ENCODE measurements at regions not wholly inside any gene's neighbourhood (a gene's known extent, or its start where the extent isn't known, plus 50 kb on each side); places are given as distances from the start of the nearest gene placed in this dataset.

DNA sequence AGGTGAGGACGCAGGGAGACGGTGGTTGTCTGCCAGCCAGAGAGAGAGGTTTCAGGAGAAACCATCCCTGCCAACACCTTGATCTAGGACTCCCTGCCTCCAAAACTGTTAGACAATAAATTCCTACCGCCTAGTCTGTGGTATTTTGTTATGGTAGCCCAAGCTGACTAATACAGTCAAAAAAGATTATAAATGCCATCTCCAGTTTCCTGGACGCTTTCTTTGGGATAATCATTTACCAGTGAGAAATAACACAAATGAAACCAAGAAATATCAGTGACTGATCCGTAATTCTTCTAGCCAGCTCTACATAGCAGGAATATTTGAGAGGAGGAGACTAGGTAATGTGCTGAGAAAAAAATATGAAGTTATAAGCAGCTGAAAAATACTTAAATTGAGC lies 707.8 kb upstream of the LMCD1 start:
- DNase-seq (ENCODE audit: extremely low read depth in 1 of 11, low read depth in 9 of 11, low spot score in 4 of 11): no peak

DNA sequence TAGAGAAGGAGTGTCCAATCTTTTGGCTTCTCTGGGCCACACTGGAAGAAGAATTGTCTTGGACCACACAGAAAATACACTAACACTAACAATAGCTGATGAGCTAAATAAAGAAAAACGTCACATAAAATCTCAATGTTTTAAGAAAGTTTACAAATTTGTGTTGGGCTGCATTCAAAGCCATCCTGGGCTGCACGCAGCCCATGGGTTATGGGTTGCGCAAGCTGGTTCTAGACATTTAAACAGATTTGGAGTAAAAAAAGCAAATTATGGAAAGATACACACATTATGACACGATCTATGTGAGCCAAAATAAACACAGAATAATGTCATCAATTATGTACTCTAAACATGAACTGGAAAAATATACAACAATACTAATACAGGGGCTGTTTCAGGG lies 703.3 kb upstream of the LMCD1 start:
- peak in 1 of 11 donors; percentile 3 for DNase-seq (ENCODE audit: extremely low read depth in 1 of 11, low read depth in 9 of 11, low spot score in 4 of 11)

DNA sequence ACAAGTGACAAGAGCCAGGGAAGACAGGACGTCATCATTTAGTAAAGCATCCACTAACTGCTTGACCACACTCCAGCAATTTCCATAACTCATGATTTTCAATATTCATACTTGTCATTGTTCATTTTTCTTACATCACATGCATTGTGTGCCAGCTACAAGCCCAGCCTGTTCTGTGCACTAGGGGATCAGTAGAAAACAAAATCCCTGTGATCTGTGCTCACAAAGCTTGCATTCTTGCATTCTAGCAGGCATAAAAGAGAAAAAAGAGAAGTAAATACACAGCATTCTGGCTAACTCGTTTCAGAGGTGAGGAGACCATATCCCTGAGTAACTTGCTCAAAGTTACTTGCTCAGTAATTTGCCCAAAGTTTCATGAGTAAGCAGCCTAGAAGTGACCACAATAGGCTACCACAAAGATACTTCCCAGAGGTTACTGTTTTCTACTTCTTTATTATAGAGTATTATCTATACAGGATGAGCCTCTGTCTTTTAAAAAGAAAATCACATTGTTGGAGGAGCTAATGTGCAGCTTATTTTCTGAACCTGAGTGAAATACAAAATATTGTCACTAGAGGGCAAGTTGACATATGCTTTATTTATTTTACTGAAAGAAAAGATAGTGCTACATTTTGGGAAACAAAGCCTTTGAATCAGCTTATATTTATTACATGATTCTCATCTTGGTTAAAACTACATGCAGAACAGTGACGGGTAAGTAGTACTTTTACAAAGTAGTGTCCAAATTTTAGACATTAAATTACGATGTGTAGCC lies 701.4 kb upstream of the LMCD1 start:
- DNase-seq (ENCODE audit: extremely low read depth in 1 of 11, low read depth in 9 of 11, low spot score in 4 of 11): peak in 1 of 11 donors; percentile 20

DNA sequence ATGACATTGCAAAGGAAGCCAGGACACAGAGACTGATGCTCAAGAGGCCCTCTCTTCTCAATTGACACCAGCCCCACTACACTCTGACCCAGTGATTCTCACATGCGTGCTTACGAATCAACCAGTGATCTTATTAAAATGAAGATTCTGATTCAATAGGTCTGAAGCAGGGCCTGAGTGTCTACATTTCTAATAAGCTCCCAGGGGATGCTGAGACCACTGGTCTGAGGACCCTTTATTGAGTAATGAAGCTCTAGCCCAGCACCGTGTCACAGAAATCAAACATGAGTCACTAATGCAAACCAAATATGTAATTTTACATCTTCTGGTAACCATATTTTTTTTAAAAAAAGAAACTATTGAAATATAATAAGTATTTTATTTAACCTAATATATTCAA lies 689.1 kb upstream of the LMCD1 start:
- no peak for DNase-seq (ENCODE audit: extremely low read depth in 1 of 11, low read depth in 9 of 11, low spot score in 4 of 11)

DNA sequence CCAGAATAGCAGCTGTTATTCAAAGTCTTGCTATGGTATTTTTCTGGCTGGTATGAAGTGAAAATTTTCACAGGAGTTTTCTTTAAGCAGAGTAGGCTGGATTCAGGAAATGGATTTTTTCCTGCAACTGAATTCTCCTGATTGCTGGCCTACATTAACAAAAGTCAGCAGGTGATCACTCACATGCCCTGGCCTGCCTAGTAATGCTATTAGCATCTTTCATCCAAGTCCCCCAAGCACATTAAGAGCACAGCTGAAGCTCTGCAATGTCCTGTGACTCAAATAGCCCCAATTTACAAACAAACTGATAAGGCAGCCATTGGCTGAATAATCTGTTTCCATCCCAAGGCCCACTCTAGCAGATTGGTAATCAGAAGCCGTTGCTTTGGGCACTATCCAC lies 688.3 kb upstream of the LMCD1 start:
- no peak for DNase-seq (ENCODE audit: extremely low read depth in 1 of 11, low read depth in 9 of 11, low spot score in 4 of 11)

DNA sequence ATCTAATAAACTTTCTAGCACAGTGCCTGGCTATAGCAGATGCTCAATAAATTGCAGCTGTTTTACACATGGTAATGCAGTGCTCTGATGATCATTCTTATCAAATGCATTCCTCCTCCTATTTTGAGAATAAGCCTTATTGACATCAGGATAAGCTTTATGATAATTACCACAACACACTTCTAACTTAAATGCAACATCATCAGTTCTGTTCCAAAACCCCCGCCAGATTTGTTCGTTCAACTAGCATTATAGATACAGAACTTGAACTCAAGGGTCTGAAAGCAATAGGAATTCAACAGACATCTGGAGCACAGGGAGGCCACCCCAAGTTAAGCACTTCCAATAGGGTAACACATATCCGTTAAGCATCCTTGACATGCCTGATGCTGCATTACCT lies 684.4 kb upstream of the LMCD1 start:
- DNase-seq (ENCODE audit: extremely low read depth in 1 of 11, low read depth in 9 of 11, low spot score in 4 of 11): no peak

DNA sequence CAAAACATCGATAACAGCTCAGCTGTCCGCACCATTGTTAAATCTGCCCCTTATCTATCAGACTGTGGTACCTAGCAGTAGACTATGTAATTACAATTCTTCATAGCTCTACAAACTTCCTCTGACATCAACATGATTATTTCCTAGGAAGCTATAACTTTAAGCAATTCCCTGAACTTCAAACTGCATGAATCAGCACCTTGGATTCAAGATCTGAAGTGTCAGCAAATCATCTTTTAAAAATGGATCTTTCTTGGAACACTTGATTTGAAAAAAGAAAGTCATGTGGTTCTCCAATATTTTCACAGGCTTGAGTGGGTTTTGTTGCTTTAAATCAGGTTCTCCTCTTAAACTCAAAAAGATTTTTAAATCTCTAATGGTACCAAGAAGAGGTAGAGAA lies 680.7 kb upstream of the LMCD1 start:
- DNase-seq (ENCODE audit: extremely low read depth in 1 of 11, low read depth in 9 of 11, low spot score in 4 of 11): no peak

DNA sequence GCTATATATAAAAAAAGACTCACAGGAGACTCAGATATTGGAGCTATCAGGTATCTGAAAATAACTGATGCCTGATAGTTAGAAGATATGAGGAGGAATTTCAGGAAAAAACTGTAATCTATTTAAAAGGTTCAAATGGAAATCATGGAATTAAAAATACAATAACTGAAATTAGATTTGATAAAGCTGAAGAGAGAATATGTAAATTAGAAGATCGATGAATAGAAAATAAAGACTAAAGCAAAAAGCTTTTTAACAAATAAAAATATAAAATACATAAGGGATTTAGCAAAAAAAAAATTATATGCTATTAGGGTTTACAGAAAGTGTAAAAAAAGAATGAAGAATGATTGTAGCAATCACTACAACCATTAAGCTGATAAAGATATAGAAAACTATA lies 679.8 kb upstream of the LMCD1 start:
- no peak for DNase-seq (ENCODE audit: extremely low read depth in 1 of 11, low read depth in 9 of 11, low spot score in 4 of 11)

DNA sequence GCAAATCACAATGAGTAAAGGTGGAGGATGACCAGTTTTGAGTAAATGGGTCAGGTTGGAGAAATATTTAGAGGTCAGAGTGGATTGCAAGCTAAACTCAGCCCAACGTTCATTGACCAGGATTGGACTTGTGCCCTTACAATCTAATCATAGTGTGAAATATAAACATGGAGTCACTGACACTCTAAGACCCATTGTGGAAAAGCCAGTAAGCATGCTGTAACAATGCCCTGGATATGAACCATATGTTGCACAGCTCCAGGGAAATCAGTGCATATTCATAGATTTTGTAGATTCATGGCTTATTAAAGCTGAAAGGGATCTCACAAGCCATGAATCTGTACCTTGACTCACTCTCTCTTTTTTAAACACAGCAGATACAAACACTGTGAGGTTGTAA lies 660.2 kb upstream of the LMCD1 start:
- peak in 8 of 11 donors; percentile 2 to 43 (median 22) for DNase-seq (ENCODE audit: extremely low read depth in 1 of 11, low read depth in 9 of 11, low spot score in 4 of 11)

DNA sequence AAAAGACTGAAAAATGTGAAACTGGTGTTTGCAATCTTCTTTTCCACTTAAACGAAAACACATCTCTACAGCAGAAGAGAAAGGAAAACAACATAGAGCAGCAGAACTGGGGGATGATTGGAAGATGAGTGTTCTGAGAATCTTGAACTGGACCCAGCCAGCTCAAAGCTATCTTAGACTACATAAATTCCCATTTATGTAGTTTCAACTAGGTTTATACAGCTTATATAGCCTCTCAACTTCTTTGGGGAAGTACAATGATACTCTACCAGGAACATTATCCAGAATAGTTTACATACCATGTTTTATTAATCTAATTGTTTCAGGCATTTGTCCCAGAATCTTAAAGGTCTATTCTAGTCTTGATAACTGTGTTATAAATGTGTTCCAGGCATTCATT lies 658.2 kb upstream of the LMCD1 start:
- peak in 1 of 11 donors; percentile 4 for DNase-seq (ENCODE audit: extremely low read depth in 1 of 11, low read depth in 9 of 11, low spot score in 4 of 11)

DNA sequence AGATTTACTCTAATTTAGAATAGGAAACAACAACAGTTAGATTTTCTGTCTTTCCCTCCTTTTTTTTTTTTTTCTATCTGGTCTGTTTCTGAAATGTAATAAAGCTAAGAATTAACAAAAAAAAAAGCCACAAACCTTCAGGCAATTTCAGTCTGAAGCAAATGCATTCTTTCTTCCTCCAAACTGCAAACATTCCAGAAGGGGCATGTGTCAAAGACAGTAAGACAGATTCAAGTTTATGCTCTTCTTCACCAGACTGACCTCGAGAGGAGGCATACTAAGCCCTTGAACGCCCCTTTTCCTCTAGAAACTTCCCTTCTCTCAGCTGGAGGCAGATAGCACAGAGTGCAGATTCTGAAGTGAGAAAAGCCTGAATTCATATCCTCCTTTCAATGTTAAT lies 654.6 kb upstream of the LMCD1 start:
- no peak for DNase-seq (ENCODE audit: extremely low read depth in 1 of 11, low read depth in 9 of 11, low spot score in 4 of 11)

DNA sequence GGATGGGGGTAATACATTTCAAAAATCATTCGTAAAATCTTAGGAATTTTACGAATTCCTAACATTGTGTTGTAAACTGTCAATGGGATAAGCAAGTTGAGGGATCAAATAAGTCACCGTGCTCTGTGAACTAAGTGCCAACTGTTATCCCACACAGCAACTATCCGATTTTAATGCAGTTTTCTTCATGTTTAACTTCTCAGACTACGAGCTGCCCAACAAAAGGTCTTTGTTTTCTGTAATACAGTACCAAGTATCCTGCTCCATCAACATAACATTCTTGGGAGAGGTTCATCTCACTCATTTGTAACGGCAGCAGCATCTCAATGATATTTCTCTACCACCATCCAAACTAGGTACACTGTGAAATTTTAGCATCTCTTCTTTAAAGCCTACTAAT lies 654.1 kb upstream of the LMCD1 start:
- no peak for DNase-seq (ENCODE audit: extremely low read depth in 1 of 11, low read depth in 9 of 11, low spot score in 4 of 11)

DNA sequence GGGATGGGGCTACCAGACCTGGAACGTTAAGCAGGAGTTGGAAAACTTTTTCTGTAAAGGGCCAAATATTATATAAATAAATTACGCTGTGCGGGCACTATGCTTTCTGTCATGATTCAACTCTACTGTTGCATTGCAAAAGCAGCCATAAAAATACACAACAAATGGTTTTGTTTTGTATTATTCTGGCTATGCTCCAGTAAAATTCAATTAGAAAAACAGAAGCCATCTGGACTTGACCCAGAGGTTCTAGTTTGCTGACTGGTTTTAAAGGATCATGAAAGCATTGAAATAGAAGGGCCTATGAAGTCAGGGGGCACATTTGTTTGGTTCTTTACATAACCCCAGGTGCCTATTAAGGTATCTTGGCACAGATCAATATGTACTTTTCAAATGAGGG lies 647.4 kb upstream of the LMCD1 start:
- no peak for DNase-seq (ENCODE audit: extremely low read depth in 1 of 11, low read depth in 9 of 11, low spot score in 4 of 11)

DNA sequence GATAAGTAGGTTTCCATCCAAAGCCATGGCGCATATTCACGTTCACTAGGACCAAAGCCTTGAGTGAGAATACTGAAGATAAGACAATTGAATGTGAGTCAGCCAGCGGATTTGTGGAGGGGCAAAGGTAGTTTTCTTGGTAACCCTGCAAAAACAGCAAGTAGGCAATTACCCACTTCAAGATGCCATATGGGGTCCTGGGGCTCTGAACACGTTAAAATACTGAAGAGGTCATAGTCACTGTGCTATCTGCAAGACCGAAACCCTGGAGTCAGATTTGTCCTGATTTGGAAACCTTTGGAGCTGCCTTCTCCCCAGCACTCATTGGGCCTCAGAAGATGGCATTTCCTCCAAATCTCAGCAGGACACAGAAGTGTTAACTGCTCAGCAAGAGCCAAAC lies 646.9 kb upstream of the LMCD1 start:
- DNase-seq (ENCODE audit: extremely low read depth in 1 of 11, low read depth in 9 of 11, low spot score in 4 of 11): no peak

DNA sequence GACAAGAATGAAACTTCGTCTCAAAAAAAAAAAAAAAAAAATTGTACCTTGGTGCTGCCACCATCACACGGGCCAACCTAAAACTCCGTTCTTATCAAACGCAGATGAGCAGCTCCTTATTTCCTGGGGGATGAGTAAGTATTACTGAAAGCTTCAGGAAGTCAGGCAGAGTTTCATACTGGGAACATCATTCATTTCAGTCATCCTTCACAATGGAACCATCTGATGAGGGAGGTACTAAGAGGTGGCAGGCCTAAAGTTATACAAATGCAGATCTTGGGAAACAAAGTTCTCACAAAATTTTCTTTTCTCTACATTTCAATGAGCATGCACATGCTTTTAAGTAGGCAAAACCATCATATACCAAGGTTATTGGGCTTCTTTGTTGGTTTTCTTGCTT lies 636.0 kb upstream of the LMCD1 start:
- no peak for DNase-seq (ENCODE audit: extremely low read depth in 1 of 11, low read depth in 9 of 11, low spot score in 4 of 11)

DNA sequence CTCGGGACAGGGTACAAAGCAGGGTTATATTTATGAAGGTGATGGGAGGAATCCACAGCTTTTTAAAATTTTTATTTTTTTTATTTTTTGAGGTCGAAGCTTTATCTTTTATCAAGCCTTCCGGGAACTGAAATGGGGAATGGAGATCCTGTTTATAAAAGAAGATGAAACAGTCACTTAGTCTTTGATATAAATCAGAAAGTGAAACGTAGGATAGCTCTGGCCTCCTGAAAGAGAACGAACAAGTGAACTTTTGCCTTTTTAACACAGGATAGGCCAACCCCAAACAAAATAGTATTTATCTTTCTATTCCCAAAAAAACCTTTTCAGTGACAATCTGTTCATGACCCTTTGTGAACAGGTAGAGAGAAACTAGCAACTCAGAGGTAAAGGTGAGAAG lies 634.0 kb upstream of the LMCD1 start:
- no peak for DNase-seq (ENCODE audit: extremely low read depth in 1 of 11, low read depth in 9 of 11, low spot score in 4 of 11)

DNA sequence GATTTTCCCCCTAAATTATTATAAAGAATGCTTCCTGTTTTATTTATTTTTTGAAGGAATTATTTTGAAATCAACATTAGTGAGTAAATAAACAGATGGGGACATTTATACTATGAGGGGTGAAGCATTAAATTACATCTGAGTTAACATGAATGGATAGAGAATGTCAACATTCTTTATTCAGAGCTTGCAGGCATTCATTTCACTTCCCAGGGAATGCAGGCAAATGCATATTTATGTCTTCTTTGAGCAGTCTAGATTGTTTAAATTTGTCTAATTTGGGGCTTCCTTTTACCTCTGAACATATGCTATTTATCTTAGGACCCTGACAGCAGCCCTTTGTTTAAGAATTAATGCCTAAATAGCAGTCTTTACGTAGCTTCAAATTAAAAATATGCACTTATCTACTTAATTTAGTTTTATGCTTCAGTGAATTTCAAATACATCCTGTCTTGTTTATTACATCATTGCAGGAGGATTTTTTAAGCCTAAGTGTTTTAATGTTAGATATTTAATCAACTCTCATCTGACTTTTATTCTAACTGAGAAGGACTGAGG lies 630.5 kb upstream of the LMCD1 start:
- DNase-seq (ENCODE audit: extremely low read depth in 1 of 11, low read depth in 9 of 11, low spot score in 4 of 11): peak in 5 of 11 donors; percentile 11 to 37 (median 33)

DNA sequence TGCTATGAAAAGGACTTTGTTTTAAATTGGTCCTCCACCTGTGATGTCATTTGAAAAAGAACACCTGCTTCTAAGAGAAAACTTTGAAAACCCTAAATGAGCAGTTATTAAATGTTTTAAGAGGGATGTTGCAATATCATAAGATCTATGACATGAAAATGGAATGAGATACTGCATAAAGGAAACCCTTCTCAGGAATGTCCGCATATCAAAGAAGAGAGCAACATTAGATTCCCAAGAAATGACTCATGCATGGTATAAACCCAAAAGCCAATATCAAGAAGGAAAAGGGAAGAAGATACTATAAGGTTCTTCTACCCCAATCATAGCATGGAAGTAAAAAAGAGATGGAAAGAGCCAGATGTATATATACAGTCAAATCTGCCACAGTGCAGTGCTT lies 627.5 kb upstream of the LMCD1 start:
- DNase-seq (ENCODE audit: extremely low read depth in 1 of 11, low read depth in 9 of 11, low spot score in 4 of 11): no peak

DNA sequence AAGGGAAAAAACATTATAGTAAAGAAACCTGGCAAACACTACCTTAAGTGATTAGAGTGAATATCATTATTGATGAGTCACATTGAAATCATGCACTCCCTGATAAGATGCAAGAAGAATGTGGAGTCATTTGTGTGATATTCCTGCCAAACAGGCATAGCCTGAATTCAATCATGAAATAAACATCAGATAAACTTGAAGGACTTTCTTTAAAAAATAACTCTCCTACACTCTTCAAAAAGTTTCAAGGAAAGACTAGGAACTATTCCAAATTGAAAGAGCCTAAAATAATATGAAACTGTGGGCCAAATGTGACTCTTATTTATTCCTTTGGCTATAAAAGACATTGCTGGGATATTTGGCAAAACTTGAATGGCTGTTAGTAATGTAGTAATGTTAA lies 625.7 kb upstream of the LMCD1 start:
- DNase-seq (ENCODE audit: extremely low read depth in 1 of 11, low read depth in 9 of 11, low spot score in 4 of 11): peak in 1 of 11 donors; percentile 9

DNA sequence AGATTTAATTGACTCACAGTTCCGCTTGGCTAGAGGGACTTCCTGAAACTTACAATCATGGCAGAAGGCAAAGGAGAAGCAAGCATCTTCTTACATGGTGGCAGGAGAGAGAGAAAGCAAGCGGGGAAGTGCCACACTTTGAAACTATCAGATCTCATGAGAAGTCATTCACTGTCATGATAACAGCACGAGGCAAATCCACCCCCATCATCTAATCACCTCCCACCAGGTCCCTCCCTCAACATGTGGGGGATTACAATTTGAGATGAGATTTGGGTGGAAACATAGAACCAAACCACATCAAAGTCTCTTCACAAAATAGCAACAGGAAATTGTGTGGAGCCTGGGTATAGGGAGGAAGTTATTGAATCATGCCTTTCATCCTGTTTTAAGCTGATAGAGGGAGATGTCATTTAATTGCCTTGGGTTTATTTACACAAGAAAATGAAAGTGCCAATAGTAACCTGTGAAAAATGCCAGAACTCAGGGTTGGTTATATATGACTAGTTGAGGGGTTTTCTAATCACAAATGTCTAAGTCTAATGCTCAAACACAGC lies 624.8 kb upstream of the LMCD1 start:
- peak in 1 of 11 donors; percentile 7 for DNase-seq (ENCODE audit: extremely low read depth in 1 of 11, low read depth in 9 of 11, low spot score in 4 of 11)

DNA sequence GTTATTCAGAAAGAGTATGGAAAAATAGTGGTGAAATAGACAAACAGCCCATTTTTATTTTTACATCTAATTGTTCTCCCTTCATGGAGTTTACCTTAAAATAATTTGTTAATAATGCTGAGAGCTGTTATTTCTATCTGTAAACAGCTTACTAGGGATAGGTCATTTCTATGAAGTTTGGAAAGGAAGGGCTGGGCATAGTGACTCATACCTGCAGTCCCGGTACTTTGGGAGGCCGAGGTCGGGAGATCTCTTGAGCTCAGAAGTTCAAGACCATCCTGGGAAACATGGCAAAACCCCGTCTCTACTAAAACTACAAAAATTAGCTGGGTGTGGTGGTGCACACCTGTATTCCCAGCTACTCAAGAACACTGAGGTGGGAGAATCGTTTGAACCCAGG lies 624.3 kb upstream of the LMCD1 start:
- DNase-seq (ENCODE audit: extremely low read depth in 1 of 11, low read depth in 9 of 11, low spot score in 4 of 11): no peak
